ENCODE measurements at regions not wholly inside any gene's neighbourhood (a gene's known extent, or its start where the extent isn't known, plus 50 kb on each side); places are given as distances from the start of the nearest gene placed in this dataset.
"Not testable (repeated sequence)": the region's sequence is repeated elsewhere in the genome, so short reads cannot be mapped to it uniquely, and the experiment has no call there.

DNA sequence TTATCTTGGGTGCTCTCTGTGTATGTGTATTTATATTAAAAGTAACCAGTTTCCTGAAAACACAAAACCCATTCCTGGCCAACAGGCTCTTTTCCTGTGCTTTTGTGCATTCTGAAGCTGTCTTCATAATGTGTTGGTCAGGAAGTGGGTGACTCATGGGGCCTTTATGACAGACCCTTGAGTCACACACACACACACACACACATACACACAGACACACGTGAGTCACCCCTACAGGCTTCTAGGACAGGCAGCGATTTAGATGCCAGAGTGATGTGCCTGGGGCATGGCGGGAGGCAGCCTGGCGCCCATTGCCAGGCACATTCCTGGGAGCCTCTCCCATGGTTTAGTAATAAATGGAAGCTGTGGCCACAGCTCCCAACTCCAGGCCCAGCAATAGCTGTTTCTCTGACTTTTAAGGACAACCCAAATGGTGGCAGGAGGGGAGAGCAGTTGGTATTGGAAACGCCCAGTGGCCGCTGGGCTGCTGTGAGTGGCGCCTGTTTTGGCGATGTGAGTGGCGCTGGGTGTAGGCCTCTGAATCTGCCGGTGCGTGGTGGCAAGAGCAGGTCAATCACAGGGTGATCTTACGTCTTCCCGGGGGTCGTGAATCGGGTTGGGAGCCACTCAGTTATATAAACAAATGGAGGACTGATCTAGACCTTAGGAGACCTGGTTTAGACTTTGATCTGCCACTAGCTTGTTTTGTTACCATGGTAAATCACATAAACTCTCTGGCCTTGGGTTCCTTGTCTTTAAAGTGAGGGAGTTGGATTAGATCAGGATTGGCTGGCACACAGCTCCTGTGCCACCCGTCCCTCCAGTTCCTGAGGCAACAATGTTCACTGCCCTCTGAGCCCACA lies 150.7 kb upstream of the DLX2 start:
- peak in 2 of 56 donors; percentile 14 to 17 for DNase-seq

DNA sequence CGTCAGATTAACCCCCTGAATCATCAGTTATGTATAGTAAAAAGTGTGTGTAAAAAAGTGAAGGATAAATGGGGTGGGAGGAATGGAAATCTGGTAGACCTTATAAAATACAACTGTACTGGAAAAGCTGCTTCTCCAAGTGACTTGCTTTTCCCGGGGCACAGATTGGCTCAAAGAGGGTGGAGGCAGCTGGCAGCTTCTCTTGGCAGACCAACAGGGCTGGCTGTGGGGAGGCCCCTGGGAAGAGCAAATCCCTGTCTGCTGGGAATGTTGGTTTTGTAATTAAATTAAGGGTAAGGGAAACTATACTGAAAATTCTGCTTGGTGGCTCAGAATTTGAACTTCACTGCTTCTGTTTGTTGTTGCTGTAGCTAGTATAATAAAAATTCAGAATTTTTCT lies 154.2 kb upstream of the DLX2 start:
- DNase-seq: peak in 6 of 56 donors; percentile 12 to 38 (median 20)

DNA sequence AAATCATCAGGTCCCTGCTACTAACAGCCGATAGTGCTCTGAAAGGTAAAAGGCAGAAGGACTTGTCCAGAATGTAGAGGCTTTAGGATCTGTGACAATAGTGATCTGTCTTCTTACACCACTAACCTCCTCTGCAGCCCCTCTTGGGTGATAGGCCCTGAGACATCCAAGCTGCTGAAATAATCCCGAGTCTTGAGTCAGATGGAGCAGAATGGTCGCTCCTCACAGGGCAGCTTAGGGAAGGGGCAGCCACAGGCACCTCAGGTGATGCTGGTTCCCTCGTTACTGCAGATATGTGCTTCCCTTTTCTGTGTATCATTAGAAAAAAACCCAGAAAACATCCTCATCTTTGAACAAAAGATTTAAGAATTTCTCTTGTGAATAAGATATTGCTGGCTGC lies 157.1 kb upstream of the DLX2 start:
- no peak for DNase-seq

DNA sequence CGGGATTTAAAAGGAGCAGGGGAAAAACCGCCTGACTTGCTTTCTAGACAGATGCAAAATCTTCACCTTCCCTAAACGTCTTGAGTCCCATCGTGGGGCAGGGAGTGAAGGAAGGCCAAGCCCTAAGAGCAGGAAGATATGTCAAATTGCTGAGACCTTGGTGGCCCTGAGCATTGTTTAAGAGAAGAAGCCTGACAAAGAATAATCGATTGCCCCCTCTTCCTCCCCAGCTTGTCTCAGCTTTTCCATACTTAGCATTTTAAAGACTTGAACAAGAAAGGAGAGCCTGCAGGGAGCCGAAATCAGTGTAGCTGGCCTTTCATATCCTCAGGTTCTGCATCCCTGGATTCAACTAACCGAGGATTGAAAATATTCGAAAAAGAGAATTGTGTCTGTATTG lies 157.6 kb upstream of the DLX2 start:
- no peak for DNase-seq

DNA sequence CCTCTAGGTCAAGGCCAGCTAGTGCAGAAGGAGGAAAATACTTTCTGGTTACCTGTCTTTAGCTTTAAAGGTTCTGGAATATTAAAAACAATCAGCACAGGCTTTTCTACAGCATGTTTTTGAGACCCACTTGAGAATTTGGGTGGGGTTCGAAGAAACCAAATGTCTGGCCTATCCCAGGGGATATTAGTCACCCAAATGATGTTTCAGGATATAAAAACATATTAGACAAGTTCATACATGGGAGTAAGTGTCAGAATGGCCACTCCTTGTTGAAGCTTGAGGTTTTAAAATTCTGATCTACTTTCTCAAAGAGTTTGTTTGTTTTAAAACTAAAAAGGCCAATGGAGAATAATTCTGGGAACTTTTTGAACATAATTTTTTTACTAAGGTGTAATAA lies 158.6 kb upstream of the DLX2 start:
- DNase-seq: no peak

DNA sequence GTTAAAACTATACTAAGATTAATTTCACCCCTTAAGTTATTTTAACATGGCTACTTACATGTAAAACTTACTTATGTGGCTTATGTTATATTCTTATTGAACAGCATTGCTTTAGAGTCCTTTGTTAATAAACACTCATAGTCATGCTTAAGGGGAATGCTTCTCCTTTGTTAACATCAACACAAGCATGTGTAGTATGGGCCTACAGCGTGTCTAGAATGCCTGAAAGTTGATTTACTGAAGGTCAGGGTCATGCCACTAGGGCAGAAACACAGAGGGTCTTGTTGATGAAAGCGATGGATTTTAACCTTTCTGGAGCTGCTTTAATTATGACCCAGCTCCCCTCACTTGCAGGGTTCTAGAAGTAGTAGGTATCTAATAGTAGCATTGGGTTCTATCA lies 159.8 kb upstream of the DLX2 start:
- no peak for DNase-seq

DNA sequence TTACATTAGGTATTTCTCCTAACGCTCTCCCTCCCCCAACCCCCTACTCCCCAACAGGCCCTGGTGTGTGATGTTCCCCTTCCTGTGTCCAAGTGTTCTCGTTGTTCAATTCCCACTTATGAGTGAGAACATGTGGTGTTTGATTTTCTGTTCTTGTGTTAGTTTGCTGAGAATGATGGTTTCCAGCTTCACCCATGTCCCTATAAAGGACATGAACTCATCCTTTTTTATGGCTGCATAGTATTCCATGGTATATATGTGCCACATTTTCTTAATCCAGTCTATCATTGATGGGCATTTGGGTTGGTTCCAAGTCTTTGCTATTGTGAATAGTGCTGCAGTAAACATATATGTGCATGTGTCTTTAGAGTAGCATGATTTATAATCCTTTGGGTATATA lies 162.1 kb upstream of the DLX2 start:
- not testable (repeated sequence) for DNase-seq

DNA sequence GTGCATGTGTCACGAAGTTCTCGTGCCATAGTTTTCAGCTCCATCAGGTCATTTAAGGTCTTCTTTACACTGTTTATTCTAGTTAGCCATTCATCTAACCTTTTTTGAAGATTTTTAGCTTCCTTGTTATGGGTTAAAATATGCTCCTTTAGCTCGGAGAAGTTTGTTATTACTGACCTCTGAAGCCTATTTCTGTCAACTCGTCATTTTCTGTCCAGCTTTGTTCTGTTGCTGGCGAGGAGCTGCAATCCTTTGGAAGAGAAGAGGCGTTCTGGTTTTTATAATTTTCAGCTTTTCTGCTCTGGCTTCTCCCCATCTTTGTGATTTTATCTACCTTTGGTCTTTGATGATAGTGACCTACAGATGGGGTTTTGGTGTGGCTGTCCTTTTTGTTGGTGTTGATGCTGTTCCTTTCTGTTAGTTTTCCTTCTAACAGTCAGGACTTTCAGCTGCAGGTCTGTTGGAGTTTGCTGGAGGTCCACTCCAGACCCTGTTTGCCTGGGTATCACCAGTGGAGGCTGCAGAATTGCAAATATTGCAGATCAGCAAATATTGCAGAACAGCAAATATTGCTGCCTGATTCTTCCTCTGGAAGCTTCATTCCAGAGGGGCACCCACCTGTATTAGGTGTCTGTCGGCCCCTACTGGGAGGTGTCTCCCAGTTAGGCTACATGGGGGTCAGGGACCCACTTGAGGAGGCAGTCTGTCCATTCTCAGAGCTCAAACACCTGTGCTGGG lies 157.7 kb upstream of the ITGA6 start:
- not testable (repeated sequence) for DNase-seq

DNA sequence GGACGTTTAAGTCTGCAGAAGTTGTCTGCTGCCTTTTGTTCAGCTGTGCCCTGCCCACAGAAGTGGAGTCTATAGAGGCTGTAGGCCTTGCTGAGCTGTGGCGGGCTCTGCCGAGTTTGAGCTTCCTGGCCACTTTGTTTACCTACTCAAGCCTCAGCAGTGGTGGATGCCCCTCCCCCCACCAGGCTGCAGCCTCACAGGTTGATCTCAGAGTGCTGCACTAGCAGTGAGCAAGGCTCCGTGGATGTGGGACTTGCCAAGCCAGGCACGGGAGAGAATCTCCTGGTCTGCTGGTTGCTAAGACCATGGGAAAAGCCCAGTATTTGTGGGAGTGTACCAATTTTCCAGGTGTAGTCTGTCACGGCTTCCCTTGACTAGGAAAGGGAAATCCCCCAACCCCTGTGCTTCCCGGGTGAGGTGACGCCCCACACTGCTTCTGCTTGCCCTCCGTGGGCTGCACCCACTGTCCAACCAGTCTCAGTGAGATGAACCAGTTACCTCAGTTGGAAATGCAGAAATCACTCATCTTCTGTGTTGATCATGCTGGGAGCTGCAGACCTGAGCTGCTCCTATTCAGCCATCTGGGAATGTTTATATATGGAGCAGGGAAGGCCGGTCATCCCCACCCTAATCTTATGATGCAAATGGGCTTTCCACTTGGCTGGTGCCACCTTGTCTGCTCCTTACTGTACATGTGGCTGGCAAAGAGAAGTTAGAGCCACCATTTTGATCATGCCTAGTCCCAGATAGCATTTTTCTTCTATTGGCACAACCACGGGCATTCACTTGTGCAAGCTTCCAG lies 156.9 kb upstream of the ITGA6 start:
- no peak for DNase-seq

DNA sequence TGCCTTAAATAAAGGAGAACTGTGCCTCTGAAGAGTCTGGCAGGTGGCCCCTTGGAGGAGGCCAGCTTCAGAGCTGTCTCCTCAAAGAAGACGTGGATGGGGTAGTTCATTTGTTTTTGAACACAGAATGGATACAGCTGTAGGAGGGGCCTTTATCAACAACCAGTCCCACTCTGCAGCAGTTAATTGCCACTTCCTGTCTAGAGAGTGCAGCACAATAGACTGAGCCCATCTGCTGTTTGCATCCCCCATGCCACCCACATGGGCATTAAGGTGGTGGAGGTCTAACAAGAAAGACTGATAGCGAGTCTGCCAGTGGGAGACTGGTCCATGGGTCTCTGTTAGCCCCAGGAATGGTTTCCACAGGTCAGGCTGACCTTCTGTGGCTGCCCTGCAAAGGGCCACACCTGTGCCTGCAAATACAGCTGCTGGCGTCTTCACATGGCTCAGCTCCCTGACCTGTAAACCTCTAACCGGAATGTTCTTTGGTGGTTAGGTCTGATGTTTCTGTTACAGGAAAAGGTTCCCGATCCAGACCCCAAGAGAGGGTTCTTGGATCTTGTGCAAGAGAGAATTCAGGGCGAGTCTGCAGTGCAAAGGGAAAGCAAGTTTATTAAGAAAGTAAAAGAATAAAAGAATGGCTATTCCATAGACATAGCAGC lies 153.3 kb upstream of the ITGA6 start:
- DNase-seq: no peak

DNA sequence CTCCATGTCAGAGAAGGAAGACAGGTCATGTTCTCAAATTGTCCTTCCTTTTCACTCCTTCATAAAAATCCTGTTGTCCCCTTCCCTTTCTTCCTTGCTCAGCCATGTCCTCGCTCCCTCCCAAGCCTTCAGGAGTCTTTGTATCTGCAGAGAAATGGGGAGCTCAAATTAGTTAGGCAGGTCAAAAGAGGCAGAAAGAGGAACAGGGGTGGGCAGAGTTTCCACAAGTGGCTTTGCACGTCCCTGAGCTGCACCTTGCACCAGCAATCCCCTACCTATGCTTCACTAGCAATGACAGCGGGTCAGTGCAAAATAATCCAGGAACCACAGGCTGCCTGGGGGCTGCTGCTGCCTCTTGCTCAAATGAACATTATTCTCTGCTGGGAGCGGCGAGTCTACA lies 152.1 kb upstream of the ITGA6 start:
- DNase-seq: no peak

DNA sequence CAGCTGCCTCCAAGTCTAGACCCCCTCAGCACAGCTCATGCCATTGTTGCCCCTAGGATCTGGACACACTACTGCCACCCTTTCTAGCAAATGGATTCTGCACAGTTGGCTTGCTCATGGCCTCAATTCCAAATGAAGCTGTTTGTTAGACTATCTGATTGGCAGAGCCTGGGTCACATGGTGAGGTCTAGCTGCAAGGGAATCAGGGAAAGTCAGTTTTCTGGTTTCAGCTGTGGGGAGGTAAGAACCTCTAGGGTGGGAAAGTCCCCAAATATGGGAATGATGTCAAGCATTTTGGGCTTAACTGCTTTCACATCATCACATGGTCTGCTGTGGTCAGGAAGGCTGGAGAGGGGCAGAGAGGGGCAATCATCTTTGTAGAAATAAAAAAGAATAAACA lies 150.4 kb upstream of the ITGA6 start:
- DNase-seq: no peak

DNA sequence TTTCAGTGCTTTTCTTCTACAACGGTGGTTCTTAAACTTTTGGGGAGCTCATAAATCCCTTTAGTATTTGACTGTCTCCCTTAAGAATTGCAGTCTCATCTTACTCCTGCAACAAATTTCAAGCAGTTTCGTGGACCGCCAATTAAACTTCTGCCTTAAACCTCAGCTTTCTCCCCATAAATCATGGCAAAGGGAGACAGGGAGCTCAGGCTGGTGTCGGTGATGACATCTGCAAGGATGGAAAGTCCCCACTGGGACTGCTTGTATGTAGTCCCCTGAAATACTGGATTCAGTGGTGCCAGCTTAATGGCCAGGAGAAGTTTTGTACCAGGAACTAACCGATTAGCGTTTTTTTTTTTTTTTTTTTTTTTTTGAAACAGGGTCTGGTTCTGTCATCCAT lies 148.7 kb upstream of the ITGA6 start:
- no peak for DNase-seq

DNA sequence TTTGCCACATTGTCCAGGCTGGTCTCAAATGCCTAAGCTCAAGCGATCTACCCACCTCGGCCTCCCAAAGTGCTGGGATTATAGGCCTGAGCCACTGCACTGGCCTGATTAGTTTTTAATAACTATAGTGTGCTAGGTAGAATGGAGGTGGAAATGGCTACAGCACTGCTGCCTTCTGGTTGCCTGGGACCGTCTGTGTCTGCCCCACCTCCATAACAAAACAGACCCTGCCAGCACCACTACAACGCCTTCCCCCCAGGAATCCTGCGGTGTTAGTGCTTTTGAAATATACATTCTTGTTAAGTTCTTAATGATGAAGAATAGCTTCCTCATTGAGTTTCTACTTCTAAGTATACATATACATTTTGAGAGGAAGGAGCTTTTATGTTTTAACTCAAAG lies 148.2 kb upstream of the ITGA6 start:
- no peak for DNase-seq

DNA sequence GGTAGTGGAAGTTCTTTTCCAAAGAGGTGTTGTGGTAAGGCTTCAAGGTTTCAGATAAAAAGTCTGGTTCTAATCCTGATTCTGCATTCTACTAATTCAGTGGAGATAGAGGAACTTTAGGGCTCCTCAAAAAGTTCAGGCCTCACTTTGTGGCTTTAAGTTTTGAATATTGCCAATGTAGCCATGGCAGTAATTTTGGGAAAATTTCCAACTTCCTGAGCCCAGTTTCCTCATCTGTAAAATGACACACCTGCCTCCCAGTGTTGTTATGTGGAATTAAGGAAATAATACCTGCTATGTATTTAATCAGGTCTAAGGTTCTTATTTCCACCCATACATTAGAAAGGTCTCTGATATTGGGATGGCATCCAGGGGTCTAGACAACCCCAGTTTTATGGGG lies 147.6 kb upstream of the ITGA6 start:
- no peak for DNase-seq

DNA sequence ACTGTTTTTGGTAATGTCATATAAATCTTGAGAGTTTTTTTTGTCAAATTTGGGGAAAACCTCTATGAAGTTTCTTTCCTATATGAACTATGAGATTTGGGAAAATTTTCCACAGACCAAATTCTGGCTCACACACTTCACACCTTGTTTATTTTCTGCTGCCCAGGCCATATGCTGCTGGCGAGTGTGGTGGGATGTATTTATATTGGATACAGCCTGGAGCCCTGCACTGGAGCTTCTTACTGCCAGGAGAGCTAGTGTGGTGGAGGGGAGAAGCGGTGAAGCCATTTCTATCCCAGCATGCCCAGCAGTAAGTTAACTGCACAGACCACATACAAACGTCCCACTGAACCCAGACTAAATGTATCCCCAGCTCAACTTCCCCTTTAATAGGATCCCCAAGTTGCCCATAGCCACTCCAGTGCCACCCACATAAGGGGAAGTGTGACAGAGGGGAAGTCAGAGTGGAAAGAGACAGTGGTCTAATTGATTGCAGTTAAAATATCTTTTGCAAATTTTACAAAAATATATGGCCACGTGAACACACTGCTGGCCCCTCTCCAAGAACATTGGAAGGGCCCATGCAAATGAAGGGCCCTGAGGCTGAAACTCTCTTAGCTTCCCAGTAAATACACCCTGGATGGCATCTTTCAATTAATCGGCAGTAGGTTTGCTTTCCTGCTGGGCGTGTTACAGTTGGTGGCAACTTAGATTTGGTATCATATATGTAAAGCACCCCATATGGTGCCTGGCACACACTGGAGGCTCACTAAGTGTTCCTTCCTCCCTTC lies 146.6 kb upstream of the ITGA6 start:
- peak in 2 of 56 donors; percentile 16 to 30 for DNase-seq

DNA sequence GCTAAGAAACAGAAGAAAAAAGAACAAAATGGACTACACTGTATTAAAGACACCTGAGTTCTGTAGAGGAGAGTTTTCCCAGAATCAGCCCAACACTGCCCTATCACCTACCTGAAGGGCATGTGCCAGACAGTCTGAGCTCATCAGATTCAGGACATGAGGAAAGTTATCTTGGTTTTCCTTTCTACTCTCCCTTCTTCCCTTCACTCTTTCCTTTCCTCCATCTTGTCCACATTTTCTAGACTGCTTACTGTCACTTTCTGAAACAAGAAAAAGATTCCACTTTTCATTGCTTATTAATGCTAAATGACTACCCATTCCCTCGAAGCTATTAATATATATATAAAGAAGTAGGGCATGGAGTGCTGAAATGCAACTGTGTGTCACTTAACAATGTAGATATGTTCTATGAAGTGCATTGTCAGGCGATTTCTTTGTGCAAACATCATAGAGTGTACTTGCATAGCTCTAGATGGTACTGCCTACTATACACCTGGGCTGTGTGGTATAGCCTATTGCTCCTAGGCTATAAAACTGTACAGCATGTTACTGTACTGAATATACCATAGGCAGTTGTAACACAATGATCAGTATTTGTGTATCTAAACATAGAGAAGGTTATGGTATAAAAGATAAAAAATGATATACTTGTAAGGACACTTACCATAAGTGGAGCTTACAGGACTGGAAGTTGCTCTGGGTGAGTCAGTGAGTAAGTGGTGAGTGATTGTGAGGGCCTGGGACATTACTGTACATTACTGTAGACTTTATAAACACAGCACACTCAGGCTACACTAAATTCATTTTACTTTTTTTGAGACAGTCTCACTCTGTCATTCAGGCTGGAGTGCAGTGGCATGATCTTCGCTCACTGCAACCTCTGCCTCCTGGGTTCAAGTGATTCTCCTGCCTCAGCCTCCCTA lies 145.5 kb upstream of the ITGA6 start:
- DNase-seq: no peak

DNA sequence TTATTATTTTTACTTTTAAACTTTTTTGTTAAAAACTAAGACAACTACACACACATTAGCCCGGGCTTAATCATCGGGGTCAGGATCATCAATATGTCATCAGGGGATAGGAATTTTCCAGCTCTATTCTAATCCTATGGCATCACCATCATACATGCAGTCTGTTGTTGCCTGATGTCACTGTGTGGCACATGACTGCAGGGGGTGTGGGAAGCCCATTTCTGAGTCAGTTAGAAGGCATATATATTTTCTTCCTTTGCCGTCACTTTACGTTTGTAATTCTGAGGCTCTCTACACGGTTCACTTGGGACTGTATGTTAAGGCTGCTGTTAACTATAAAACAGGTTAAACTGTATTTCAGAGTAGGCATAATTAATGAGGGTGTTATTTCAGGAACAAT lies 144.4 kb upstream of the ITGA6 start:
- DNase-seq: no peak

DNA sequence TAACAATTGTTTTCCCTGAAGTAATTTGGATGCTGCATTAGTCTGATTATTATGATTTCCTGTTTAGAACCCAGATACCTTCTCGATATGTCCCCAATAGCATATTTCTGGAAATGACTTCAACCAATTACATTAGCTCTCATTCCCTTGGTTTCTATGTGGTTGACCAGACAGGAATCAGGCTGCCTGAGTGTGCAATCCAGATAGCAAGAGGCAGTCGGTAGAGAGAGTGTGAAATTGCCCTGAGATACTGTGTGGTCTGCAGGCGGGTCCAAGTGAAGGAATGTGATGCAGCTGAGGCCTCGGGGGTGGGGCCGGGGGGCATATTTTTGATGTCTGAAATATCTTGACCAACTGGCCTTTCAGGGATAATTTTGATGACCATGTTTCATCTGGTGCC lies 143.9 kb upstream of the ITGA6 start:
- DNase-seq: no peak

DNA sequence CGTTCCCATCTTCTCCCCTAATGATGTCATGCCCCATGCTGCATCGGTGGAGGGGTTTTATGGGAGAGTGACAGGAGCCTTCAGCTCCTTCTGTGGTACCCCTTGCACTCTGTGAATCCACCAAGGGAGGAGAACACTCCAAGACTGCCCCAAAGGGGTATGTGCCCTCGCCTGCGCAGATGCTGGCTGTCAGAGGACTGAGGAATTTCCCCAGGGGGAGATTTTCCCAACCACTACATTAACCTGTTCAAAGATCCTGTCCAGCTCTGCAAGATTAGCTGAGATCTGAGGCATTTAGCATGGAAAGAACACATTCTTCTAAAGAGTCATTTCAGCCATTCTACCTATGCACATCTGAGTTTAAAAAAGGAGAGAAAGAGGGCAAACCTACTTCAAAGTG lies 143.2 kb upstream of the ITGA6 start:
- no peak for DNase-seq
